T-helper 22 cell (primary cell): ENCODE measurements at regions not wholly inside any gene's neighbourhood (a gene's known extent, or its start where the extent isn't known, plus 50 kb on each side); places are given as distances from the start of the nearest gene placed in this dataset.

Experiments
- DNase-seq: peaks from one replicate; pipeline ENCODE4 v3.0.0-alpha.2; 2020; ENCODE audit warnings: low read depth

- DNase-seq = no peak
These were observed 88.3 kb upstream of the PLEKHG7 start for GRCh38 chr12:92614502-92614901.

DNA sequence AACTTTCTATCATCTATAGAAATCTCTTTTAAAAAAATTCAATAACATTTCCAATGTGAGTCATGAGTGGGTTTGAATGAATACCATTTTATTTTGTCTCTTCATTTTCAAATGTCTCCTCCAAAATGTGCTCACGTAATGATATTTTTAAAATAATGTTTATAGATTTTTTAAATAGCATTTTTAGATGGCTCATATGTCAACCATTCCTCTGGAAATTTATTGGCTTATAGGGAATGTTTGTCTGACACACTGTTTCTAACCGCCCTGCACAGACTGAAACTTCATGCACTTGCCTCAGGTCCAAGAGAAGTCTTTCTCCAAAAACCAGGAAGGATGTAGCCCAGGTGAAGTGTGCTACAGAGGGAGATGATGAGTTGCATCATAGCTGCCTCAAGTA, 88.8 kb upstream of the PLEKHG7 start:
- no peak for DNase-seq

DNA sequence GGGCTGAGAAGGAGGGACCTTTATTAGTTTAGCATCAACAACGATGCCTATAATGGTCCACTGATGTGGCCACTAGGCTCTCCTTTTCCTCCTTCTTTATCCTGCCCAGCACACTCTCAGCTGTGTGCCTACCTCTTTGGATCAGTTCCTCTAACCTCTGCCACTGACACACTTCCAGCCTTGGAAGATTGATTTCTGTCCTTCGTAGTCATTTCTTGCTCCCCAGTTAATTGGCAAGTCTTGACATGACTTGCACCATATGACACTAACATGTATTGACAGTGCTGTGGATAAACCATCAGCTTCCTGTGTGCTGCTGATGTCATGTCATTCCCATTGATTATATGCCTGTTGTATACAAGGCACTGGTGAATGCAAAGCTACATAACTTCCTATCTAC, 90.2 kb upstream of the PLEKHG7 start:
- DNase-seq = no peak

DNA sequence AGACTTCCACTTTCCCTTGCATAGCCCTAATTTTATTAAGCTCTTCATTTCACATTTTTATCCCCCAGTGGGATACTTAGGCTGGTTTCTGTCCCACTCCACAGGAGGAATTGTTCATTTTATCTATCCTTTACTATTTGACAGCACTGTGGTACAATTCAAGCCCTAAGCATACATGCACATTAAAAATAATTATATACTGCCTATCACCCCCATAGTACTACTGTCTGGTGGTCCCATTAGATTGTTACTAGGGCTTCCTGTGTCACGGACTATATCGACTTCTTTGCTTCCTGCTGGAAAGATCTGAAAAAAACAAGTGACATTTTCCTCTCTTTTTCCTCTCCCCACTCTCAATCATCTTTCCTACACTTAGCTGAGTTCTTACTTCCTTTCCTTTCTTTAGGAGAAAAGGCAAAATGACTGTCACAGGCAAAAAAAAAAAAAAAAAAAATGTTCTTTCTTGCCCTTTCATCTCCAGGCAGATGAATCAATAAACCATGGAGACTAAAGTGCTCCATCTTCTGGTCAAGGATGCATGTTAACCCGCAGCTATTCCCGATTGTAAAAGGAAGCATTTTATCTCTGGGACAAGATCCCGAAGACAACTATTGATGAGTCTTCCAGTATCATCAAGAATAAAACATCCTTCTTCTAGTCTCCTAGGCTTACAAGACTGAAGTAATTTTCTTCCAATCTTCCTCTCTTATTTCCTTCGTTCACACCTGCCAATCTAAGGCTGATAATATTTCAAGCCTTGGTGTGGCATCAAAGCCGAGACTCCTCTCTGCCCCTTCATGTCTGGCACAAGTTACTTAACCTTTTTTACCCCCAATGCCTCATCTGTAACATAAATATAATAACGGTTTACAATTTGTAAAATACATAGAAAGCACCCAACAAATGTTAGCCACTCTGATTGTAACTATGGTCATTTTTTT, 94.4 kb upstream of the PLEKHG7 start:
- no peak for DNase-seq

DNA sequence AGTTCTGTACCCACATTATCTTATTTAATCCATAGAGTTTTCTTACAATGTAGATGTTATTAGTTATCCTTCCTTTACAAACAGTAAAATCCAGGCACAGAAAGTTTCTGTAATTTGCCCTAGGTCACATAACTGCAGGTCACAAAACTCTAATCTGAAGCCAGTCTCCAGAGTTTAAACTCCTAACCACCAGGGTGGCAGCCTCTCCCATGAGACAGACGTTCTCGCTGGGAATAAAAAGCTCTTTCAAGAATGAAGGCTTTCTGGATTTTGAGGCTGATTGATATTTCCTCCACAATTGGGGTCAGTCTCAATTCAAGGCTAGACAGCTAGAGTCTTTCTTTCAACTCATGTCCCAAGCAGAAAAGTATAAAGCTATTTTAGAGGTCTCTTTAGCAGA, 95.8 kb upstream of the PLEKHG7 start:
- DNase-seq = no peak

GRCh38 chr12:92605621-92606170, 97.1 kb upstream of the PLEKHG7 start:
- no peak for DNase-seq

GRCh38 chr12:92604786-92605185, 98.0 kb upstream of the PLEKHG7 start:
- no peak for DNase-seq

GRCh38 chr12:92603741-92604432, 98.9 kb upstream of the PLEKHG7 start:
- DNase-seq = no peak

DNA sequence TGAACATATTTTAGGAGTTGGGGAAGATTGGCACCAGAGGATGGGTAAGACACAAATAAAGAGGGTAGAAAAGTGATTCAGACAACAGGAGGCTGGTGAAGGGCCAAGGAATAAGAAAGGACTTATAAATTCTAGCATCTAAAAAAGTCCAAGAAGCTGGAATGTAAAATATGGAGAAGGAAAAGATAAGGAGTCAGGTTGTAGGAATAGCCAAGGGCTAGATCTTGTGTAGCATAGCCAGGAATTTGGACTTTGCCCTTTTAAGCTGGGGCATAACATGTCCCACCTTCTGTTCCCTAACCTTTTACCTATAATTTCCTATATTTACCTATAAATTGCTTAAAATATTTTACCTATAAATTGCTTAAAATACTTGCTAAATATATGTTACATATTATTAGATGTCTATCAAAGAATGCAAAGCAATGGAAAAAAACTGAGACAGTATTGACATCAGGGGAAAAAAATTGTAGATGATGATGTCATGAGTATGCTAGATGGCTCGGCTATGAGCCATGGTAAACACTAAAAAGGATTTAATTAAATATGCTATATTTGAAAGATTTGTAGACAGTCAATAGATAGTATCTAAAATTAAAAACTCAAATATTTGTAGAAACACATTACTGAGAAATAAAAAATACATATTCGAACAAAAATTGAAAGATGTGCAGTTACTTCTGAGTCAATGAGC, 99.7 kb upstream of the PLEKHG7 start:
- no peak for DNase-seq

- no peak for DNase-seq
These were observed 100.3 kb upstream of the PLEKHG7 start for GRCh38 chr12:92602476-92602875.

GRCh38 chr12:92601680-92602079, 101.1 kb upstream of the PLEKHG7 start:
- no peak for DNase-seq

GRCh38 chr12:92601176-92601575, 101.6 kb upstream of the PLEKHG7 start:
- no peak for DNase-seq

- no peak for DNase-seq
These were observed 102.7 kb upstream of the PLEKHG7 start for GRCh38 chr12:92600052-92600451.

DNA sequence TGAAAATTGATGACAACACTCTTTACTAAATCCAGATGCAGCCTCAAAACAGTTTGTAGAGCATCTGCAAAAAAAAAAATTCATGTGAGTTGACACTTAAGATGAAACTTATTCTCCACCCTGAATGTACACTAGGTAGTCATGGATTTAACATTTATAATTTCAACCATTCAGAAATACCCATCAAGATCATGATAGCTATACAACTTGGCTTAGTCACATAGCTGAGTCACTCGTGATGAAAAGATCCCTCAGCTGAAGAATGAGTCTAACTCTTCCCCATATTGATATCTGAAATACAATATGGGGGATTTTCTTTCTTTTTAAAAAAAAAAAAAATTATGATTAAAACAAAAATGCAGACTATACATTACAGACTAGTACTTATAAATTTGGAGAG, 104.8 kb upstream of the PLEKHG7 start:
- no peak for DNase-seq

- DNase-seq = no peak
These were observed 105.7 kb upstream of the PLEKHG7 start for GRCh38 chr12:92597118-92597517.

- DNase-seq = no peak
These were observed 106.4 kb upstream of the PLEKHG7 start for GRCh38 chr12:92596383-92596782.

DNA sequence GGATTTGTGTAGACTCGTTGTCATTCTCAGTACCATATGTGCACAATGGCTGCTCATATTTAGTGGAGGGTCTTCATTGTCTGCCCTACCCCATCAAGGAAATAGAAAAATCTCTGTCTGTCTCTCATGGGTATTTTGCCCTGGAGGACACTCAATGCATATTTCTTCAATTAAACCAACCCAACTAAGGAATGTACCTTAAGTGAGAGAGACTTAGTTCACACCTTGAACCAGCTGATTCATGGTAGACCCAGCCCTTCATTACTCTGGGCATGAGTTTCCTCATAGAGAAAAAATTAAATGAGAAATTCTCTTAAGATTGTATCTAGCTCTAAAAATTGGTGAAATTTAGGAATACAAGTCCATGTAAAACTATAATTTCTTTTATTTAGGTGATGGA, 107.1 kb upstream of the PLEKHG7 start:
- no peak for DNase-seq

DNA sequence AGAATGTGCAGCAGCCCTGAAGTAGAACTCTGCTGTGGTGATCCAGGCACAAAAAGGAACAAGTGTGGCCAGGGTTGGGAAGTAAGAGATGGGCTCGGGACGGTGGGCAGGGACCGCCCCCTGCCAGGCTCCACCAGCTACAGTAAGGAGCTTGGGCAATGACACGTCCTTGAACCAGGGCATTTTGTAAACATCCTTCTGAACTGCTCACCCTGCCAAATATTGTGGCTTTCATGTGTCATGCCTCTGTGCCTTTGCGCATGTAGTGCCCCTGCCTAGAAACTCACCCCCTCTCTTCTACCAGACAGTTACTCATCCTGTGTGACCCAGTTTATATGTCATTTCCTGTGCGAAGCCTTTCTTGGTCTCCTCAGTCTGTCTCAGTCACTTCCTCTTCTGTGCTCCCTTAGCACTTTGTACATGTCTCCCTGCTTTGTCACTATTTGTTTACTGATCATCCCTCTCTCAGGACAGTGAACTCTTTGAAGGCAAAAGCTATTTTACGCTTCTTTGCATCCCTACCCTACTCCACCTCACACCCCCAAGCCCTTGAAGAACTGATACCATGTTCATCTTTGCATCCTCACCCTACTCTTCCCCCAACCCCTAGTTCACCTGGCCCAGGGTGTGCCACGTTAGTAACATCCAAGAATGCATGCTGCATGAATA, 108.9 kb upstream of the PLEKHG7 start:
- DNase-seq = peak; percentile 86

DNA sequence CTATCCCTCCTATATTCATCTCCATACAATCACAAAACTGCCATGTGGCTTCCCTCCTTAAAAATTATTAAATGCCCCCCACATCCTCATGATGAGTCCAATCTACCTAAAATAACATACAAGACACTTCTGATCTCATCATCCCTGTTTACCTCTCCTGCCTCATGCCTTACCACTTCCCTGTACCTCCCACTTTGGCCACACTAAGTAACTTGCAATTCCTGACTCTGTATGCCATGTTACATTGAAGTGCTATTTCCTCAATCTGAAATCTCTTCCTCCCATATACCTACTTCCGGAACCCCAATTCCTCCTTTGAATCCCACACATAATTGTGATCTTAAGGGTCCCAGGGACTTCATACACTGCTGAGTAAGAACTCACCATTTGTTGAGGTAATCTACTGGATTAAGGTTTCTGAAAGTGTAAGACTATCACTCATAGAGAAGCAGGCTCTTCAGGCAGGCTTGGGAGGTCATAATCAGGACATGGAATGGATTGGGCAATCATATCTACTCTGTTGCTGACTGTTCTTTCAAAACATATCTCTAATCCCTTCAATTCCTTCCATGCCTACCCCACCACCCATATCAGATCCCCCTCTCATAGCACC, 117.6 kb upstream of the PLEKHG7 start:
- DNase-seq = no peak

GRCh38 chr12:92583910-92584309, 118.9 kb upstream of the PLEKHG7 start:
- no peak for DNase-seq

GRCh38 chr12:92582893-92583292, 119.9 kb upstream of the PLEKHG7 start:
- no peak for DNase-seq

- DNase-seq = no peak
These were observed 120.3 kb upstream of the PLEKHG7 start for GRCh38 chr12:92582475-92582874.
